HG03135 (cell line): ENCODE measurements at regions not wholly inside any gene's neighbourhood (a gene's known extent, or its start where the extent isn't known, plus 50 kb on each side); places are given as distances from the start of the nearest gene placed in this dataset.
"Not testable (repeated sequence)": the region's sequence is repeated elsewhere in the genome, so short reads cannot be mapped to it uniquely, and the experiment has no call there.

Experiments used
- ATAC-seq: cut with Tn5 transposase; IDR thresholded peaks from one replicate; pipeline ENCODE4 v1.9.1; 2021; ENCODE audit warnings: mild to moderate bottlenecking, moderate library complexity; ENCODE audit not compliant: unreplicated experiment

DNA sequence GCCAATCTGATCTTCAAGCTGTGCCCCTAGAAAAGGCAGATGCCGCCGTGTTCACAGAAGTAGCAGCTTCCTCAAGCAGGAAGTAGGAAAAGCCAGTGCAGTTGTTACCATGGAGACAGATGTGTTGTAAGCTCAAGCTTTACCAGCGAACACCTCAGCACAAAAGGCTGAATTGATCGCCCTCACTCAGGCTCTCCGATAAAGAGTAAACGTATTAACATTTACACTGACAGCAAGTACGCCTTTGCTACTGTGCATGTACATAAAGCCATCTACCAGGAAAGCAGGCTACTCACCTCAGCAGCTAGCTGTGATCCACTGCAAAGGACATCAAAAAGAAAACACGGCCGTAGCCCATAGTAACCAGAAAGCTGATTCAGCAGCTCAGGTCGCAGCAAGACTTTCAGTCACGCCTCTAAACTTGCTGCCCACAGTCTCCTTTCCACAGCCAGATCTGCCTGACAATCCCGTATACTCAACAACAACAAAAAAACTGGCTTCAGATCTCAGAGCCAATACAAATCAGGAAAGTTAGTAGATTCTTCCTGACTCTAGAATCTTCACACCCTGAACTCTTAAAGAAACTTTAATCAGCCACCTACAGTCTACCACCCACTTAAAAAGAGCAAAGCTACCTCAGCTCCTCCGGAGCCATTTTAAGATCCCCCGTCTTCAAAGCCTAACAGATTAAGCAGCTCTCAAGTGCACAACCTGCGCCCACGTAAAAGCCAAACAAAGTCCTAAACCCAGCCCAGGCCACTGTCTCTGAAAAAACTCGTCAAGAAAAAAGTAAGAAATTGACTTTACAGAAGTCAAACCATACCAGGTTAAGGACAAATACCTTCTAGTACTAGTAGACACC lies 160.0 kb downstream of the DEFB131A start:
- not testable (repeated sequence) for ATAC-seq

DNA sequence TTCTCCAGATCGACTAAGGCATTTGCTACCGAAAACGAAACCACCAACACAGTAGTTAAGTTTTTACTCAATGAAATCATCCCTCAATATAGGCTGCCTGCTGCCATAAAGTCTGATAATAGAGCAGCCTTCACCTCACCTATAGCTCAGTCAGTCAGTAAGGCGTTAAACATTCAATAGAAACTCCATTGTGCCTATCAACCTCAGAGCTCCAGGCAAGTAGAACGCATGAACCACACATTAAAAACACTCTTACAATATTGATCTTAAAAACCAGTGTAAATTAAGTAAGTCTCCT lies 160.6 kb downstream of the DEFB131A start:
- not testable (repeated sequence) for ATAC-seq

DNA sequence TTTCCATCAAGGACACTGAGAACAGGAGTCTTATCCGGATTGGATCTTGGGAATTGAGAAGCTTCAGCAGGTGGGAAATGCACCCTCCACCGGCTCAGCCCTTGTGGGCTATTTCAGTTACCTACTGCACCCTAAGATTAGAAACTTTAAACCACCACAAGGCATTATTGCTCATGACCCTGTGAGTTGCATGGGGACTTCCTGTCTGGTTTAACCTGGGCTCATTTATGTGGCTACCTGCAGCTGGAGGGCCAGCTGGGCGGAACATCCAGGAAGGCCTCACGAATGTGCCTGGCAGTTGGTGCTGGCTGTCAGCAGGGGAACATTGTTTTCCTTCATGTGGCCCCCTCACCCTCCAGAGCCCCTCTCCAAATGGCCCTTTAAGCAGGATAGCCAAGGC lies 164.1 kb downstream of the DEFB131A start:
- no peak for ATAC-seq

DNA sequence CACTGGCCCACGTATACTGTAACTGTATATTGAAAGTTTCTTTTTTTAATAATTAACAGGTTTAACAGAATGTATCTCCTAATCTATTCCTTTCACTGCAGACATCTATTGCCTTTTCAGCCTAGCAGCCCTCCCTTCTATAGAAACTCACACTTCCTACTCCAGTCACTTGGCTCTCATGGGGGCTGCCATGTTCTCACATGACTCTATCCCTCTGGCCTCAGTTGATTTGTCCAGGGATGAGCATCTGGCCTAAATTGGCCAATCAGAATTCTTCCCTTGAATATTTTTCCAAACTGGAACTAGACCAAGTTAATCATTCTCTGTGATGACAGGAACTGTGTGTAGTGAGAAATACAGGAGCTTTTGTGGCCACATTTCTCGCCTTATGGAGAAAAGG lies 166.1 kb downstream of the DEFB131A start:
- not testable (repeated sequence) for ATAC-seq

DNA sequence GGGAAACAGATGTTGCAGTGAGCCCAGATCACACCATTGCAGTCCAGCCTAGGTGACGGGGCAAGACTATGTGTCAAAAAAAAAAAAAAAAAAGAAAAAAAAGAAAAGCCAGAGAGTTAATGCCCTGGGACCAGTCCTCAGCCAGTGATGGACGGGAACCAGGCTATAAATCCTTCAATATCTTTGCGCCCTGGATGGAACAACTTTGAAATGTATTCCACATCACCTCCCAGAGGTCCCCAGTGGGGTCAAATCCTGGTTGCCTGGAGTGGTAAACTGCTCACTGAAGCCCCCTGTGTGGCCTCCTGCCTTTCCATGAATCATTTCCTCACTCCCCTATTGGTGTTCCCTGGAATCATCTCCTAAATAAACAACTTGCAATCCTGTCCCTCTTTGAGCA lies 166.9 kb downstream of the DEFB131A start:
- ATAC-seq = no peak

DNA sequence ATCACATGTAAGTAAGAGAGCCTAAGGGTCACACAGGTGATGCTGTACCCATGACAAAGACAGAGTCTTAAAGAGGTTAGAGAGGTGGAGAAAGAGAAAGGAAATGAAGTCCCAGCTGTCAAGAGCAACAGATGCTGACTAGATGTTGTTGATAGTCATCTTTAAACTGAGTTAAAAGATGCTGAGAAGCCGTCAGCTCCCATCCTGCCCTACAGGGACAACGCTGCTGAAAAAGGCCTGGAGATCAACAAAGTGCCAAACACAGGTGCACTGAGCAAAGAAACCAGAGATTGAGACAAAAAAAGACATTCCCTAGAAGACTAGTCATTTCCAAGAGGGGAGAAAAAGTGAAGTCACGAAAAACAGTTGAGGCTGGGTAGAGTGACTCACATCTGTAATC lies 145.0 kb upstream of the DRD5 start:
- not testable (repeated sequence) for ATAC-seq

DNA sequence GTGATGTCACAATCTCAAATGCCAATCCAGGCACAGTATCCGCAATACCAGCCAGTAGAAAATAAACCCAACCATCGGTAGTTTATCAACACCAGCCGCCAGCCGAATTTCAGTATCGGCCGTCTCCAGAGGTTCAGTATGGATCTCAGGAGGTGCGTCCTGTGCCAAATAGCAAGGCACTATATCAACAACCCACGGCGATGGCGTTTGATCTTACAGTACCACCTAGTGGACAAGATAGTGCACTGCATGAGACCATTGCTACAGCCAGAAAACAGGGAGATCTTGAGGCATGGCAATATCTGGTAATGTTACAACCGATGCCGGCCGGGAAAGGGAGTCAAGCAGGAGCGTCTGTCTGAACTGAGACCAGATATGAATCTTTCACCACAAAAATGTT lies 121.8 kb upstream of the DRD5 start:
- ATAC-seq = not testable (repeated sequence)

DNA sequence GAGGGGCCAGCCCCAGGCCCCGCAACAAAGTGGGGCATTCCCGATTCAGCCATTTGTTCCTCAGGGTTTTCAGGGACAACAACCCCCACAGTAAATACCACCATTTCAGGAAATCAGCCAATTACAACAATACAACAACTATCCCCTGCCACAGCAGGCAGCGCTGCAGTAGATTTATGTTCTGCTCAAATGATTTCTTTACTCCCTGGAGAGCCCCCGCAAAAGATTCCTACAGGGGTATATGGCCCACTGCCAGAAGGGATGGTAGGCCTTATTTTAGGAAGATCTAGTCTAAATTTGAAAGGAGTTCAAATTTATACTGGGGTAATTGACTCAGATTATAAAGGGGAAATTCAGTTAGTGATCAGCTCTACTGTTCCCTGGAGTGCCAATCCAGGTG lies 120.5 kb upstream of the DRD5 start:
- ATAC-seq = not testable (repeated sequence)

DNA sequence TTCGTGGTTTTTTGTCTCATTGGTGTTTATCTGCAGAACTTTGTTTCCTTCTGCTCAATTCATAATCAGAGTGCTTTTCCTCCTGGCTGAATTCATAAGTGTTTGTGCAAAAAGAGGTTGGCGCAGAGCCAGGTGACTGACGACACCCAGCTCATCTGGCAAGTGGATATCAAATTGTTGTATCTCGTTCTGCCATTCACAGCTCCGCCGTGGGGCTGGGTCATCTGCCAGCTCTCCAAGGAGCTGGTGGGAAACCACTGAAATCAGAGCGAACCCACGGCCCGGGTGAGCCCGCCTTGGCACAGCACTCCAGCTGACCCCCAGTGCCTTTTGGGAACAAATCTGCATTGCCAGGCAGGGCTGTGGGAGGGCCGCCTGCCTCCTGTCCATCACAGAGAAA lies 110.7 kb upstream of the DRD5 start:
- ATAC-seq = not testable (repeated sequence)

DNA sequence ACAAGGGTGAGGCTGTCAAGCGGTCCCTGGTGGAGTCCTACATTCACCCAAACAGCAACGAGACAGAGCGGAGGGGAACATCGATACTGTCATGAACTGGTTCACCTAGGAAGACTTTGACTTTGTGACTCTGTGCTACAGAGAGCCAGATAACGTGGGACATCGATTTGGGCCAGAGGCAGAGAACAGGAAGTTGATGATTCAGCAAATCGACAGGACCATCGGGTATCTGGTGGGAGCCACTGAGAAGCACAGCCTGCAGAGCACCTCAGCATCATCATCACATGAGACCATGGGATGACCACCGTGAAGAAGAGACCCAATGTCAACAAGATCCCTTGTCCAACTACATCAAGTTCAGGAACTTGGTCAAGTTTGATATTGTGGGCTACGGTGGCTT lies 104.1 kb upstream of the DRD5 start:
- not testable (repeated sequence) for ATAC-seq

DNA sequence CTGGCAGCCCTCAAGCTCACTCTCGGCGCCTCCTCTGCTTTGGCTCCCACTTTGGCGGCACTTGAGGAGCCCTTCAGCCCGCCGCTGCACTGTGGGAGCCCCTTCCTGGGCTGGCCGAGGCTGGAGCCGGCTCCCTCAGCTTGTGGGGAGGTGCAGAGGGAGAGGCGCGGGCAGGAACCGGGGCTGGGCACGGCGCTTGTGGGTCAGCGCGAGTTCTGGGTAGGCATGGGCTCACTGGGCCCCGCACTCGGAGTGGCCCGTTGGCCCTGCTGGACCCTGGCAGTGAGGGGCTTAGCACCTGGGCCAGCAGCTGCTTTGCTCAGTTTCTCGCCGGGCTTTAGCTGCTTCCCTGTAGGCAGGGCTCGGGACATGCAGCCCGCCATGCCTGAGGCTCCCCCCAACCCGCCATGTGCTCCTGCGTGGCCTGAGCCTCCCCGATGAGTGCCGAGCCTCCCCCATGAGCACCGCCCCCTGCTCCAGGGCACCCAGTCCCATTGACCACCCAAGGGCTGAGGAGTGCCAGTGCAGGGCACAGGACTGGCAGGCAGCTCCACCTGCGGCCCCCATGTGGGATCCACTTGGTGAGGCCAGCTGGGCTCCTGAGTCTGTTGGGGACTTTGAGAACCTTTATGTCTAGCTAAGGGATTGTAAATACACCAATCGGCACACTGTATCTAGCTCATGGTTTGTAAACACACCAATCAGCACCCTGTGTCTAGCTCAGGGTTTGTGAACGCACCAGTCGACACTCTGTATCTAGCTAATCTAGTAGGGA lies 101.5 kb upstream of the DRD5 start:
- no peak for ATAC-seq

DNA sequence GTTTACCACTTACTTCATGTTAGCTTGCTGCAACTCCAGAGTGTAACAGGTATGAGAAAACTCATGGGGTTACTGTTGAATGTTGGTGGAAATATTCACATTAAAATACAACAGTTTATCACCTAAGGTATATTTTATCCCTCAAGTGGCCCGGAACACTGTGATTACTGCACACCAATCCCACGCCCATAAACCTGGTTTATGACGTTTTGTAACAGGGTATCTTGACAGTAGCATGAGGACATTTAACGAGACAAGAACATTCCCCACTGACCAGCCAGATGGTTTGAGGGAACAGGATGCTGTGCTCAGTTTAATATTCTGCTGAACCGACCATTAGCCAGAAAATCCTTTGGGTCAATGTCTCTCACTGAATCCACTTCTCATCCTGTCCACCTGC lies 98.3 kb upstream of the DRD5 start:
- not testable (repeated sequence) for ATAC-seq

DNA sequence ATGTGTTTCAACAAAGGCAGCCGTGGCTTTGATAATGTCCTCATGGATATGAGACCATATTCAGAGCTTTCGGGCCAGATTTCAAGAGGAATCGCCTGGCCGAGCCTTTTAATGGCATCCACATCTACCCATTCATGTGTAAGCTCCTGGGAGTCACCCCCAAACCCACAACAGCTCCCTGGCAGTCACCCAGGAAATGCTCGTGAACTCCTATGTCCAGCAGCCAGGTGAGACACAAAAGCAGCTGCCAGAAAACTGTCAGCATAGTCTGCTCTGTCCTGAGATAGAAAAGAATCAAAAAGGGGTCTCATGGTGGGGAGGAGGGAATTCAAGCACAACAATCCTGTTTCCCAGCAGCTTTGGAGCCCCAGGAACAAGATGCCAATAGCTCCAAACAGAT lies 96.4 kb upstream of the DRD5 start:
- ATAC-seq = not testable (repeated sequence)

DNA sequence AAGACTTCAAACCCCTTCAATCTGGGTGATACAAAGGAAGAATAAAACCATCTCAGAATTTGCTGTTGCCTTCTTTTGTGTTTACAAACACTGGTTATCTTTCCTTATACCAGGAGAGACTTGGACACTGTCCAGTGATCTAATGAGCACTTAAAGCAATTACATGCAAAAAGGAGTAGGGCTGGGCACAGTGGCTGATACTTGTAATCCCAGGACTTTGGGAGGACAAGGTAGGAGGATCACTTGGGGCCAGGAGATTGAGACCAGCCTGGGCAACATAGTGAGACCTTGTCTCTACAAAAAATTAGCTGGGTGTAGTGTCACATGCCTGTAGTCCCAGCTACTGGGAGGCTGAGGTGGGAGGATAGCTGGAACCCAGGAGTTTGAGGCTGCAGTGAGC lies 95.7 kb upstream of the DRD5 start:
- ATAC-seq = no peak

DNA sequence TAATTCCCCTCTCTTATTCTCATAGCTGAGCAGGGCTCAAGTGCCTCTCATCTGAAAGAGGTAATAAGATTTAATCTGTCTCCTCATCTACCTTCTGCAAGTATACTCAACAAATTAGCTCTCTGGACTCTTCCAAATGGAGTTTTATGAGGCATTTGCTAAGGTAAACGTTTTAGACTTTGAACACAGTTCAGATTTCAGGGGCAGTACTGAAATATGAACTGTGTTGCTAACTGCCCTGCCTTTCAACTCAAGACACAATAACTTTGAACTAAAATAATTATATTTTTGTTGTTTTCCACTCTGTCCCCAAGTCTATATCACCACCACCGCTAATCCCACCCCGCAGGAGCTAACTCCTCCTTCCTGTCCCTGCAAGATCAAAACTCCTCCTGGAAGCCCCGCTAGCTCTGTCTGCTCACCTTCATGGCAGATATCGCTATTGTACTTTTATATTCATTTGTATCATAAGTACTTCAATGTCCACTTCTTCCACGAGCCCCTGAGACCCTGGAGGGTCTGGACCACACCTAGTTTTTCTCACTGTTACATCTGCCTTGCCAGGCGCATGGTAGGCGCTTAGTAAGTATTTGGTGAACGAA lies 90.7 kb upstream of the DRD5 start:
- not testable (repeated sequence) for ATAC-seq

DNA sequence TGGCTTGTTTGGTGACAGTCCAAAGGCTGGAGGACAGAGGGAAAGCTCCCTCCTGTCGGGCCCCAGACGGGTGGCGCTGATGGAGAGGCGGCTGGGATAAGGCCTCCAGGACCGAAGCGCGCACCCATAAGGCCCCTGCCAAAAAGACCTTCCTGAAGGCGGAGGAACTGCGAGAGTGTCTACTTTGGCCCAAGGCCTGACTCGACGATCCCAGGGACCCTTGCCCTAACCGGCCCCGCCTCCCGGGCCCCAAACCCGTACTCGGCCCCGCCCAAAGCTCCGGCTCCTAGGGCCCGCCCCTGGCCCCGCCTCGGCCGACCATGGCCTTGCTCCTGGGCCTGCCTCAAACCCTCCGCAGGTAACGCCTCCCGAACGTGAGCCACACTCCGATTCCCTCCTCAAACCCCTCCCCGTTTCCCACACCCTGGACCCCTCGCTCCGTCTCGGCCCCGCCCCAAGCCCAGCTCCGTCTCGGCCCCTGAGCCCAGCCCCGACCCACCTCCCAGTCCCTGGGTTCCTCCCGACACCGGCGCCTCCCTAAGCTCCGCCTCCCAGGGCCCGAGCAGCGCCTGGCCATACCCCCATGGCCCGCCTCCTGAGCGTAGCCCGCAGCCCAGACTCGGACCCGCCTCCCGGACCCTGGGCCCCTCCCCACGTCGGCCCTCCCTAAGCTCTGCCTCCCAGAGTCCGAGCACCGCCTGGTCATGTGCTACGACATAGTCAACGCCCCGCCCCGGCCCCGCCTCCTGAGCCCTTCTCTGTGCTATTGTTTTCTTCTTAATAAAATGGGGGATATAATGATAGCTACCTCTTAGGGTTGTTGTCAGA lies 90.0 kb upstream of the DRD5 start:
- peak; percentile 100 for ATAC-seq

DNA sequence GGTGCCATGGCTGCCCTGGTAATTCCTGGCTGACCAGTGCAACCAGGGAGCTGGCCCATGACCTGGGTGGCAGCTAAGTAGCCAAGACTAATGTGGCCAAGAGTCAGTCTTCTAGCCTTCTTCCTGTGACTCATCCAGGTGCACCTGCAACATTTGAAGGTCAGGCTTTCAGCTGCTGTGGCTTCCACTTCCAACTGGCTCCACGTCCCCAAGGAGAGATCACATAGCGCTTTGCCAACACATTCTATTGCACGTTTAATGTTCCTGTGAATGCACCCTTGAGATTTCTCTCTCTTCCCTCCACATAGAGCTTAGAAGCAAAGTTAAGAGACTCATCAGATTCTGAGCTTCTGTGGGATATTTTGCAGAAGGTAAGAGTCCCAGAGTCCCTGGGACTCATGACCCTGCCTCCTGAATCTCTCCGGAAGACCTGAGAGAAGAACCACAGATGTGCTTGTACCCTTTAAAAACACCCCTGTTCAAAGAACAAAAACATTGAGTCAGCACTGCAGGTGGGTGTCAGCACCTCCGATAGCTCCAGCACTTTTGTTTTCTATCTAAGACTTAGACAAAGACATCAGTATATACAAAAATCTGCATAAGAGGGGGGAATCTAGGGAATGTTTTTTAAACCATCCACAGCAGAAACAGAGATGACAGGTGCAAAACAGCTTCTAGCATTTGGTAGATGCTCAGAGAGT lies 88.5 kb upstream of the DRD5 start:
- ATAC-seq = not testable (repeated sequence)

DNA sequence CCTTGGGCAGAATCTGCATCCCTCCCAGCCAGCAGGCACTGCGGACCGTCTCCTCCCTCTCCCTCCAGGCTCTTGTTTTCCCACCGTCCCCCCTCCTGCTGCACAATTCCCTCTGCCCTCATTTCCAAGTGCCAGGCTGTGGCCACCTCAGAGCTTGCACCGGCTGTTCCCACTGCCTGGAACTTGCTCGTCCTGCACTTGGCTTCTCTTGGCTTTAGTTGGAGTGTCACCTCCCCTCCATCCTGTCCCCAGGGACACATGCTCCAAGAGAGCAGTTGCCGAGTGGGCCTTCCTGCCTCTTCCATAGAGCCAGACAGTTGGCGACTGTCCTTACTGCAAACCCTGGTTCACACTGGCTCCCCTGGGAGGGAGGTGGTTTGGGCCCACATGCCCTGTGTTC lies 87.0 kb upstream of the DRD5 start:
- not testable (repeated sequence) for ATAC-seq

DNA sequence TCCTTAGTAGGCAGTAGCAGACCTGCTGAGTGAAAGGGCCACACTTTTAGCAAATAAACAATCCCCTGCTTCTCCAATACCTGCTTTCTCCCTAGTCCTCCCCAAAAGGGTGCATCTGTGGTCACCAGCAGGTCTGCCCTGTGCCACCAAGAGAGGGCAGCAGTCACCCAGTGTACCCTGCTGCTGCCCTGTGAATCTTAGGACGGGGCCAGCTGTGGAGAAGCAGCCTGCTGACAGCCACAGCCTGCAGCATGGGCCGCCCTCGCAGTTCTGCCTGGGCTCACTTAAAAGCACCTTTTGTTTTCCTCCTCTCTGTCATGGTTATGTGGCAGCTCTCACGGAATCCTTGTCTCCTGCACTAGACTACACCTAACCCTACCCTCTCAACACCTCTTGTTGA lies 85.4 kb upstream of the DRD5 start:
- not testable (repeated sequence) for ATAC-seq

DNA sequence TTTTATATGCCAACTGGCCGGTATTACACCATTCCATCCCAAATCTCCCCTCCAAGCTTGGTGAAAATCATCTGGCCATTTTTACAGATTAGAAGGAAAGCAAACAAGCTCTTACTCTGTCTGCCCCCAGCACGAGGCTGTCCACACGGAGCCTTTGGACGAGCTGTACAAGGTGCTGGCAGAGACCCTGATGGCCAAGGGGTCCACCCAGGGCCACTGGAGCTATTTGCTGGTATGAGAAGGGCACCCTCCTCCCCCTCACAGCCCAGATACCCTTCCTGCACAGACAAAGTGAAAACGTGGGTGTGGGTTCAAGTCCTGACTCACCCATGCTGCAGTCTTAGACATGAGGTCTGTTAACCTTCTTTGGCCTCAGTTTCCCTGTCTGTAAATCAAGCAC lies 84.9 kb upstream of the DRD5 start:
- not testable (repeated sequence) for ATAC-seq
